Stimulated activated CD4-positive, alpha-beta T cell treated with anti-CD3 and anti-CD28 coated beads, Interleukin-1b, Interleukin-23, amount 100 ng/mL, for 24 hours (primary cell): ENCODE measurements at regions not wholly inside any gene's neighbourhood (a gene's known extent, or its start where the extent isn't known, plus 50 kb on each side); places are given as distances from the start of the nearest gene placed in this dataset.
"Not testable (repeated sequence)": the region's sequence is repeated elsewhere in the genome, so short reads cannot be mapped to it uniquely, and the experiment has no call there.

ENCODE experiments used
- DNase-seq, 4 experiments: peaks; one replicate each; pipeline ENCODE4 v3.0.0-alpha.2; 2020; ENCODE audit warnings: low read depth in 4 of 4, low spot score in 1 of 4

DNA sequence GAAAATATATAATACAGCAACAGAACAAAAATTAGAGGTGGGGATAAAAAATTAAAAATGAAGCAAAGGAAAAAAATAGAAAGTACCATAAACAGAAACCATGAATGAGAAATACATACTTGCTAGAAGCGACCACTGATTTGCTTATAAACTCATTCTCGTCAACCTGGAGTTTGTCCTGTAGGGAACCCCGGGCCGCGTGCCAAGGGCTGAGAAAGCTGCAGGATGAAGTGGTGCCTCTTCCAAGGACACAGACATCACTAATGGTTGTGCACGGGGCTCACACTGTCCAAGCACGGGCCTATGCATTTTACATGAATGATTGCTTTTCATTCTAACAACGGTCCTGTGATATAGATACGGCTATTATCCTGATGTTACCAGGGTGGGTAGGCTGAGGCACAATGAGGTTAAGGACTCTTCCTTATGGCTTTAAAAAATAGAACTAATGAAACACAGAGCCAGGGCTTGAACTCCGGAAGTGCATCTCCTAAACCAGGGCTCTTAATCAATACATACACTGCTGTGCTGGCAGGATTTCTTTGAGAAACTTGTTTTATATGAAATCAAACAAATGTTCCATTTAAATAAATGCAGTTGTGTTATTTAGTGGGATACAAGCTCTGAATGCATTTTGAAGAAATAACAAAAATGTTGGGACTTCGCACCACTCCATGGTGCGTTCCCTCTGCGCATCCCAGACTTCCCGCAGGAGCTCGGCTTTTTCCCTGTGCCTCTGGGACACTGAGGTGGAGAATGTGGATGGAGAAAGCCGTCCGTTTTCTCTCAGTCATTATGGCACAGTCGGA is 113.9 kb upstream of the PHACTR3 start:
- DNase-seq, result not testable (repeated sequence)

DNA sequence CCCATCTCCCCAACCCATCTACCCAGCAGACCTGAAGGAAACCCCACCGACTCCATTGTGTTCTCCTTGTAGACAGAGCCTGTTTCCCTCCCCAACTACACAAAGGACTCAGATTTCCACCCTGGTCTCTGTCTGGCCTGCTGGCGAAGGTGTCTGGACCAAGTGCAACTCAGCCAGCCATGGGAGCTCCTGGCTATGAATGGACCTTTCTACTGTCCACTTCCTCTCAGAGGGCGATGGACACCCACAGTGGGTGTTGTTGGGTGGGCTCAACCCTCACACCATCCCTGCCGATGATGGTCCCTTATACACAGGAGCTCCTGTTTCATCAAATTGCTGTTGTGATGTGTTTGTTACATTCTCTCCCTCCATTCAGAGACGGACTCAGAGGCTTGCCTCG is 112.5 kb upstream of the PHACTR3 start:
- no peak for DNase-seq

GRCh38 chr20:59493926-59494325 is 110.4 kb upstream of the PHACTR3 start:
- DNase-seq, result no peak

GRCh38 chr20:59495166-59495565 is 109.2 kb upstream of the PHACTR3 start:
- DNase-seq, result no peak

DNA sequence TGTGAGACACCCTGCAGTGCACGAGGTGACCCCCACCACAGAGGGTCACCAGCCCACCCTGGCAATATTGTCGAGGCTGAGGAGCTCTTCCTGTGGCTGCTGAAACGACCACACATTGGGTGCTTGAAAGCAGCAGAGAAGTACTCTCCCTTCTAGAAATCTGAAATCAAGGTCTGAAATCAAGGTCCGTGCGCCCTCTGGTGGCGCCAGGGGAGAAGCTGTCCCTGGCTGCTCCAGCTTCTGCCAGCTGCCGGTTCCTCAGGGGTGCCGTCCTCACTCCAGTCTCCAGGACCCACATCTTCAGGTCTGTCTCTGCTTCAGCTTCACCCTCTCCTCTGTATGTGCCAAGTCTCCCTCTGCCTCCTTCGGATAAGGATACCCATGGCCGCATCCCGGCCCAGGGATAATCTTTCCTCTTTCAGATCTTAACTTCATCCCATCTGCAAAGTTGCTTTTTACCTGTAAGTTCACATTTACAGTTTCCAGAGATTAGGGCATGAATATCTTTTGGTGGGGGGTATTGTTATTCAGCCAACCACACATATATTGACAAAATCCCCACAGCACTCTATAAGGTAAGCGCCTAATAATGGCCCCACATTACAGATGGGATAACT is 108.3 kb upstream of the PHACTR3 start:
- peak; percentile 30 to 57 (median 46) for DNase-seq

- no peak for DNase-seq
Measured at GRCh38 chr20:59498291-59498690, 106.0 kb upstream of the PHACTR3 start.

GRCh38 chr20:59499863-59500262 is 104.5 kb upstream of the PHACTR3 start:
- DNase-seq, result no peak

DNA sequence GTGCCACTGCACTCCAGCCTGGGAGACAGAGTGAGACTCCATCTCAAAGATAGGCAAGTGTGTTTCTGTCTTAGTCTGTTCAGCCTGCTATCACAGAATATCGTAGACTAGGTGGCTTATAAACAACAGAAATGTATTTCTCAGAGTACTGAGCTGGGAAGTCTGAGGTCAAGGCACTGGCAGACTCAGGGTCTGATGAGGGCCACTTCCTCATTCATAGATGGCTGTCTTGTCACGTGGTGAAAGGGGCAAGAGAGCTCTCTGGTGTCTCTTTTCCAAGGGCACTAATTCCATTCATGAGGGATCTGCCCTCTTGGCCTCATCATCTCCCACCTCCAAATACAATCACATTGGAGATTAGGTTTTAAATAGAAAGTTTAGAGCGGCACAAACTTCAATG is 95.6 kb upstream of the PHACTR3 start:
- DNase-seq, result no peak

DNA sequence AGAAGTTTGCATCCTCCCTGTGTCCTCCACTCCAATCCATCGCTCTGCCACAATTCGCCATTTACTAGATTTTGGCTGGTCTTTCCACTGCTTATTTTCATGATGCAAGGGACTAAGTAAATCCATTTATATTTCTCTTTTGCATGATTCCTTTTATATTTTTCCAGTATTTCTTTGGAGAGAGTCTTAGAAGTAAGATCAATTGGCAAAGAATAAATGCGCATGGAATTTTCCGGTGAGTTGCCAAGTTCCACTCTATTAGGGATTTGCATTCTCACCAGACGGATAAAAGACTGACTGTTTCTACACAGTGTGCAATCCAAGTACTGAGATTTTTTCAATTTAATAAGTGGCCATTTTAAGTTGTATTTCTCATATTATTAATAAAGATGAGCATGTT is 91.7 kb upstream of the PHACTR3 start:
- no peak for DNase-seq

DNA sequence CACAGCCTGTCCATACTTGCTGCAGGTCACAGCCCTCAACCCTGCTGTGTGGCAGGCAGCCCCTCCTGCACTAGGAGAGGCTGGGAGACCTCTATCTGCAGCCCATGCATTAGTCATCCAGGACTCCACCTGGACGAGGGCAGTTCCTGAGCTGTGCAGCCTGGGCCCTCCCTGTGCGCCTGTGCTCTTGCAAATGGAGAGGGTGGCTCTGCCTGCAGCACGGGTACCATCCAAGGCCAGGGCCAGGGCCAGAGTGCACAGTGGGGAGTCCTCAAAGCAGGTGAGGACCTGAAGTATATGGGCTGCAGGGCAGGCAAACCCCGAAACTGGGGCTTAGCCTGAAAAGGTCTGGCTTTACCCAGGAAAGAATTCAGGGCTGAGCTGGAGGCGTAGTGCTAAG is 89.8 kb upstream of the PHACTR3 start:
- no peak for DNase-seq

DNA sequence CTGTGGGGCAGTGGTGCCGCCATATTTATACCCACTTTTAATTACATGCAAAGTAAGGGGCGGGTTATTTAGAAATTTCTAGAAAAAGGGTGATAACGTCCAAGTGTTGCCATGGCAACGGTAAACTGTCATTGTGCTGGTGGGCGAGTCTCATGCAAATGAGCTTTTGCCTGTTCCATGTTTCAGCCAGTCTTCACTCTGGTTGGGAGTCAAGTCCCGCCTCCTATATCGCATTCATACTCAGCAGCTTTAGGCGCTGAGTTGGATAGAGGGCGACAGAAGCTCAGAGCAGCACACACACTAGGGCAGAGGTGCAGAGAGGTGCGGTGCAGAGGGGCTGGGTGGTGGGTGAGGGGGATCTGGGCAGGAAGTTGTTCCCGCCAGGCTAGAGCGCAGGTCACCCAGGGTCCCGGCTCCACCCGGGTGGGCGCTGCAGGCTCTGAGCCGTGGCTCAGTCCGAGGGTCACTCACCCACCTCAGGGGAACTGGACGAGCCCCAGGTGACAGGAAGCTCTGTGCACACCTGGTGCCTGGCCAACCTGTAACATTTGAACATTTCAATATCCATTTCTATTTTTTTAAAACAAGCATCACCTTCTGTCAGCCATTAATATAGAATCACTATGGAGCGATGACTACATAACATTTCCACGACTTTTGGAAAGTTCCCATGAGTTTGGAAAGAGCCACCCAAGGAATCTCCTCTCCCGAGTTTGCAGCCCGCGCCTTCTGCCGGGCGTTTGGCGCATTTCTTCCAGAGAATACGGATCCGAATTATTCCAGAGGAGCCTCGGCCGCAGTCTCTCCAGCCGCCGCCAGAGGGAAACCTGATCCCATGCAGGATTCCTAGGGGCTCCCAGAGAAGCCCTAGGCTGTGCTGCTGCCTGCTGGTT is 89.1 kb upstream of the PHACTR3 start:
- DNase-seq, result peak in 1 of 4 experiments; percentile 13

- no peak for DNase-seq
Measured at GRCh38 chr20:59515906-59516209, 88.5 kb upstream of the PHACTR3 start.

GRCh38 chr20:59518881-59519706 is 85.2 kb upstream of the PHACTR3 start:
- no peak for DNase-seq

- DNase-seq, result no peak
Measured at GRCh38 chr20:59519707-59520014, 84.7 kb upstream of the PHACTR3 start.

DNA sequence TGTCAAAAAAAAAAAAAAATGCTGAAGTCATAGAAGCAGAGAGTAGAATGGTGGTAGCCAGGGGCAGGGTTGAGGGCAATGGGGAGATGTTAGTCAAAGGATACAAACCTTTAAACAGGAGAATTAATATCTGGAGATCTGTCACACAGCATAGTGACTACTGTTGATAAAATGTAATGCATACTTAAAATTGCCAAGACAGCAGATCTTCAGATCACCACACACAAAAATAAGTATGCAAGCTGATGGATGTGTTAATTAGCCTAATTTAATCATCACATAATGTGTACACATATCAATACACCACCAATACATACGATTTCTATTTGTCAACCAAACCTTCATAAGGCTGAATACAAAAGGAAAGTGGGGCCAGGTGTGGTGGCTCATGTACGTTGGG is 83.5 kb upstream of the PHACTR3 start:
- no peak for DNase-seq

DNA sequence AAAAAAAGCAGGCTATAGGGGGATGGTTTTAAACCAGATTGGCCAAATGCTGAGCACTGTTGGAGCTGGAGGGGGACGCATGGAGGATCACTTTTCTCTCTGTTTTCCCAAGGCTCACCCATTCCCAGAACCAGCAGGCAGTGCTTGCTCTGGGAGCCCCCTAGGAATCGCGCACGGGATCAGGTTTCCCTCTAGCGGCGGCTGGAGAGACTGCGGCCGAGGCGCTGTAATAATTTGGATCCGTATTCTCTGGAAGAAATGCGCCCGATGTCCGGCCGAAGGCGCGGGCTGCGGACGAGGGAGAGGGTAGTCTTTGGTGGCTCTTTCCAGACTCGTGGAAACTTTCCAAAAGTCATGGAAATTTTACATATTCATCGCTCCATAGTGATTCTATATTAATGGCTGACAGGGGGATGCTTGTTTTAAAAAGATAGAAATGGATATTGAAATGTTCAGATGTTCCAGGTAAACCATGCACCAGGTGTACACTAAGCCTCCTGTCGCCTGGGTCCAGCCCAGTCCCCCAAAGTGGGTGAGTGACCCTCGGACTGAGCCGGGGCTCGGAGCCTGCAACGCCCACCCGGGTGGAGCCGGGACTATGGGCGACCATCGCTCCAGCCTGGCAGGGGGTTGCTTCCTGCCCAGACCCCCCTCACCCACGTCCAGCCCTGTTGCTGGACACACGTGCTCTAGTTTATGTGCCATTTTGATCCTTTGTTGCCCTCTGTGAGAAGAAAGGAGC is 78.7 kb upstream of the PHACTR3 start:
- peak in 1 of 4 experiments; percentile 17 for DNase-seq

DNA sequence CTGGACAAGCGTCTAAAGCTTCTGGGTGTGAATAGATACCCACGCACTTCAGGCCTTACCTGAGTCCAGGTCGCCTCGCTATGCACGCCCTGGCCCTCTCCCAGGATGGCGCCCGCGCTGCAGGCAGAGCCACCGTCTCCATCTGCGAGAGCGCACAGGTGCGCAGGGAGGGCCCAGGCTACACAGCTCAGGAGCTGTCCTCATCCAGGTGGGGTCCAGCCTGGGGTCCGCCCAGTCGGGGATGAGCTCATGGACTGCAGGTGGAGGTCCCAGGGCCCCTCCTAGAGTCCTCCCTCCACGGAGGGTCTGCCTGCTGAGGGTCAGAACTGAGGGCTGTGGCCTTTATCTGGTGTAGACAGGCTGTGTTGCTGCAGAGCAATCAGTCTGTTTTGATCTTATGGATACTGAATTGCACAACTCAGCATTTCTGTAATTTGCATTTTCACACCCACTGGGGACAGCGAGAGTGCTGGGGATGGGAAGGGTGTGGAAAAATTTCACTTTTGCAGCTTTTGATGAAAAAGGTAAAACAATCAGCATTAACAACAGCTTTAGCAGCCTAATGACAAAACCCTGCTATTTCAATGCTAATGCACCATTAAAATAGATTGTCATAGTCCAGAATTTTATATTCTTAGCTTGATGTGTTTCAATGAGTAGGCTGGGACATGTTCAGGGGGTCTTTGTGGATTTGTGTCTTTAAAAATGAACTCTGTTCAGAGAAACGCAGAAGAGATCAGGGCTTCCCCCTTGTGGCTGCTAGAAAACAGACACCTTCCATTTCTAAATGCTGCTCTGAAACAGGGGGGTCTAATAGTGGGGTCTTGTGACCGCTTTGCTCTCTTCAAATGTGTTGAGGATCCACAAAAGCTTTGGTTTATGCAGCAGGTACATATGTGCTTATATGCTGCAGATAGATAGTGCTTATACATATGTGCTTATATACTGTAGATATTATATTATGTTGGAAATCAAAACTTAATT is 77.8 kb upstream of the PHACTR3 start:
- no peak for DNase-seq

DNA sequence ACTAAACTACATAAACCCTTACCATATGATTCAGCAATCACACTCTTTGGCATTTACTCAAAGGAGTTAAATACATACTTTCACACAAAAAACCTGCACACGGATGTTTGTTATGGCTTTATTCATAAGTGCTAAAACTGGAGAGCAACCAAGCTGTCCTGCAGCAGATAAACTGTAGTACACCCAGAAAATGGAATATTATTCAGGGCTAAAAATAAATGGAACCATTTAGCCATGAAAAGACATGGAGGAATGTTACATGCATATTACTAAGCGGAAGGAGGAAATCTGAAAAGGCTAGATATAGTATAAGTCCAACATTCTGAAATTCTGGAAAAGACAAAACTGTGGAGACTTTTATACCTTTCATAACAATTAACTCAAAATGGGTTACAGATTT is 73.6 kb upstream of the PHACTR3 start:
- DNase-seq, result no peak

GRCh38 chr20:59537991-59538390 is 66.3 kb upstream of the PHACTR3 start:
- DNase-seq, result no peak
